Small intestine (tissue), 7 donors: ENCODE measurements at regions not wholly inside any gene's neighbourhood (a gene's known extent, or its start where the extent isn't known, plus 50 kb on each side); places are given as distances from the start of the nearest gene placed in this dataset.
A peak's percentile ranks its signal among the peaks of the same experiment; 100 is the strongest.

Experiments
- DNase-seq, 2 donors: peaks; one replicate each; pipeline versions ENCODE4 v3.0.0 to v3.0.0-alpha.2; 2013
- FAIRE-seq: peaks from 2 replicates; lab custom pipeline; 2012; peaks lifted over from hg19 to GRCh38; lab: Jason Lieb, UNC
- H3K27ac ChIP-seq, 3 donors: one replicate each; pipeline ENCODE4 v1.5.1; 2013; ENCODE audit warnings: low read length in 2 of 3, mild to moderate bottlenecking in 2 of 3, control low read depth in 1 of 3, inconsistent platforms in 1 of 3, low read depth in 1 of 3, moderate library complexity in 1 of 3
- H3K27me3 ChIP-seq, 3 donors: one replicate each; pipeline ENCODE4 v1.6.1; 2013; ENCODE audit warnings: low read length in 3 of 3, inconsistent platforms in 1 of 3; ENCODE audit not compliant: control insufficient read depth in 3 of 3, insufficient read depth in 3 of 3
- H3K36me3 ChIP-seq, 3 donors: one replicate each; pipeline ENCODE4 v1.6.1; 2013; ENCODE audit warnings: low read length in 3 of 3, inconsistent platforms in 1 of 3, low read depth in 1 of 3, mild to moderate bottlenecking in 1 of 3, moderate library complexity in 1 of 3; ENCODE audit not compliant: control insufficient read depth in 3 of 3, insufficient read depth in 2 of 3
- H3K4me1 ChIP-seq, 3 donors: one replicate each; pipeline ENCODE4 v1.6.1; 2013; ENCODE audit warnings: low read length in 2 of 3, inconsistent platforms in 1 of 3, low read depth in 1 of 3, mild to moderate bottlenecking in 1 of 3, moderate library complexity in 1 of 3; ENCODE audit not compliant: control insufficient read depth in 3 of 3, insufficient read depth in 2 of 3
- H3K4me3 ChIP-seq, 3 donors: one replicate each; pipeline ENCODE4 v1.5.1; 2013; ENCODE audit warnings: low read length in 3 of 3, control low read depth in 1 of 3, inconsistent platforms in 1 of 3, low read depth in 1 of 3, mild to moderate bottlenecking in 1 of 3, moderate library complexity in 1 of 3
- H3K9me3 ChIP-seq, 2 donors: one replicate each; pipeline ENCODE4 v1.6.1; 2013; ENCODE audit warnings: low read depth in 1 of 2, low read length in 1 of 2; ENCODE audit not compliant: control insufficient read depth in 2 of 2, insufficient read depth in 1 of 2
- WGBS, 3 donors: extraction: QIAGEN DNeasy Blood & Tissue Kit; methylation state at CpG; one replicate each; pipeline ENCODE4 v1.1.7; 2013; 5-methylcytosine and 5-hydroxymethylcytosine counted together
- donor health status: healthy with polysubstance abuse.
- donor health status: control.
- donor health status: control.
- donor health status: Bipolar disorder and iron deficiency.
- donor health status: healthy.

GRCh38 chr5:163624431-163624830 lies 119.0 kb downstream of the MAT2B start:
- Histone ChIP-seq H3K27me3 (no peaks in the 10 kb centered on the region), H3K36me3 (no peaks in the 10 kb centered on the region), H3K4me3 (no peak overlapping the region), H3K27ac (no peak overlapping the region), H3K9me3 (no peaks in the 10 kb centered on the region), H3K4me1 (no peaks in the 10 kb centered on the region)
- DNase-seq (no peak), FAIRE-seq (no peak)
- WGBS, 3 donors, result 83 to 90% (median 88%) methylated on average over 5 of the region's 5 CpGs

- no peak for FAIRE-seq
- H3K9me3 ChIP-seq, result no peaks in the 10 kb centered on the region
- no peaks in the 10 kb centered on the region for H3K36me3 ChIP-seq
- no peaks in the 10 kb centered on the region for H3K4me1 ChIP-seq
- WGBS, 3 donors, result 88 to 91% (median 90%) methylated on average over 5 of the region's 5 CpGs
- H3K27ac ChIP-seq, result no peak overlapping the region
- no peak for DNase-seq
- H3K27me3 ChIP-seq, result no peaks in the 10 kb centered on the region
- H3K4me3 ChIP-seq, result no peak overlapping the region
Measured at GRCh38 chr5:163626904-163627434, 121.5 kb downstream of the MAT2B start.

GRCh38 chr5:163631856-163632255 lies 126.4 kb downstream of the MAT2B start:
- FAIRE-seq (no peak), DNase-seq (no peak)
- H3K4me1 ChIP-seq, result no peaks in the 10 kb centered on the region
- no peak overlapping the region for H3K4me3 ChIP-seq
- WGBS, 3 donors, result 55 to 59% (median 56%) methylated on average over 3 of the region's 3 CpGs
- H3K36me3 ChIP-seq, result no peaks in the 10 kb centered on the region
- no peaks in the 10 kb centered on the region for H3K9me3 ChIP-seq
- H3K27ac ChIP-seq, result no peak overlapping the region
- H3K27me3 ChIP-seq, result no peaks in the 10 kb centered on the region

- no peaks in the 10 kb centered on the region for H3K27me3 ChIP-seq
- H3K4me3 ChIP-seq, result no peak overlapping the region
- H3K9me3 ChIP-seq, result no peaks in the 10 kb centered on the region
- H3K27ac ChIP-seq, result no peak overlapping the region
- H3K4me1 ChIP-seq, result no peaks in the 10 kb centered on the region
- FAIRE-seq, result no peak
- 81 to 92% (median 88%) methylated on average over 3 of the region's 3 CpGs for WGBS, 3 donors
- no peak for DNase-seq
- no peaks in the 10 kb centered on the region for H3K36me3 ChIP-seq
Measured at GRCh38 chr5:163633926-163634460, 128.6 kb downstream of the MAT2B start.

- Histone ChIP-seq H3K4me1 (no peaks in the 10 kb centered on the region), H3K9me3 (no peaks in the 10 kb centered on the region), H3K27me3 (no peaks in the 10 kb centered on the region), H3K4me3 (no peak overlapping the region), H3K36me3 (no peaks in the 10 kb centered on the region), H3K27ac (no peak overlapping the region)
- 76 to 86% (median 85%) methylated on average over 2 of the region's 2 CpGs for WGBS, 3 donors
- DNase-seq, result no peak
- no peak for FAIRE-seq
Measured at GRCh38 chr5:163635631-163636030, 130.2 kb downstream of the MAT2B start.

- Histone ChIP-seq H3K9me3 (no peaks in the 10 kb centered on the region), H3K4me3 (no peak overlapping the region), H3K27me3 (no peaks in the 10 kb centered on the region), H3K27ac (no peak overlapping the region), H3K36me3 (no peaks in the 10 kb centered on the region), H3K4me1 (no peaks in the 10 kb centered on the region)
- DNase-seq (no peak), FAIRE-seq (no peak)
- WGBS, 3 donors, result 68 to 88% (median 75%) methylated on average over 4 of the region's 4 CpGs
Measured at GRCh38 chr5:163642904-163643303, 137.5 kb downstream of the MAT2B start.

GRCh38 chr5:163645421-163646416 lies 140.3 kb downstream of the MAT2B start:
- Histone ChIP-seq H3K9me3 (no peaks in the 10 kb centered on the region), H3K4me1 (no peaks in the 10 kb centered on the region), H3K36me3 (no peaks in the 10 kb centered on the region), H3K4me3 (no peak overlapping the region), H3K27ac (no peak overlapping the region), H3K27me3 (no peaks in the 10 kb centered on the region)
- 77 to 79% (median 79%) methylated on average over 5 of the region's 5 CpGs for WGBS, 3 donors
- DNase-seq (no peak), FAIRE-seq (no peak)

GRCh38 chr5:163649514-163649913 lies 144.1 kb downstream of the MAT2B start:
- Histone ChIP-seq H3K4me3 (no peak overlapping the region), H3K36me3 (no peaks in the 10 kb centered on the region), H3K9me3 (no peaks in the 10 kb centered on the region), H3K27me3 (no peaks in the 10 kb centered on the region), H3K27ac (no peak overlapping the region), H3K4me1 (no peaks in the 10 kb centered on the region)
- whole genome bisulfite sequencing, 3 donors, result 75 to 83% (median 78%) methylated on average over 2 of the region's 2 CpGs
- FAIRE-seq, result no peak
- peak in 1 of 2 donors; percentile 35 for DNase-seq
